HS-27A (cell line): ENCODE measurements at regions not wholly inside any gene's neighbourhood (a gene's known extent, or its start where the extent isn't known, plus 50 kb on each side); places are given as distances from the start of the nearest gene placed in this dataset.
A peak's percentile ranks its signal among the peaks of the same experiment; 100 is the strongest.
"Not testable (repeated sequence)": the region's sequence is repeated elsewhere in the genome, so short reads cannot be mapped to it uniquely, and the experiment has no call there.

Source experiments
- DNase-seq: peaks from one replicate; pipeline ENCODE4 v3.0.0-alpha.2; 2012; ENCODE audit warnings: low read depth, missing footprints

- peak; percentile 4 for DNase-seq
Measured at GRCh38 chr4:56575820-56576429, 70.3 kb downstream of the ARL9 start.

DNA sequence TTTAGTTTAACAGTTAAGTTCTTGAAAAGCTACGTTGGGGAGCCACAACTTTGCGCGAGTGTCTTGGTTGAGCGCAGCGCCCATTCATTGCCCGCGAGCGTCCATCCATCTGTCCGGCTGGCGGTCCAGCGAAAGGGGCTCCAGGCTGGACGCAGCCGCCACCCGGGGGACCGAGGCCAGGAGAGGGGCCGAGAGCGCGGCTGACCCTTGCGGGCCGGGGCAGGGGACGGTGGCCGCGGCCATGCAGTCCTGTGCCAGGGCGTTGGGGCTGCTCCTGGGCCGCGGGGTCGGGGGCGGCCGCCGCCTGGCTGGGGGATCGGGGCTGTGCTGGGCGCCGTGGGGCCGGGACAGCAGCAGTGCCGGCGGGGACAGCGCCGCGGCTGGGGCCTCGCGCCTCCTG, 86.8 kb downstream of the ARL9 start:
- DNase-seq, result not testable (repeated sequence)
